GM23338 (cell line): ENCODE measurements at regions not wholly inside any gene's neighbourhood (a gene's known extent, or its start where the extent isn't known, plus 50 kb on each side); places are given as distances from the start of the nearest gene placed in this dataset.

Source experiments
- ATAC-seq: fragments of 200-7000 bp; cut with Tn5 transposase; 3 replicates; pipeline ENCODE4 v1.9.1; 2020
- DNase-seq: peaks from one replicate; pipeline ENCODE4 v3.0.0-alpha.2; 2015; ENCODE audit warnings: low spot score
- H2AFZ ChIP-seq: fragments of 200-600 bp; sonication (generic); 2 replicates; pipeline ENCODE4 v1.8.0; 2016; ENCODE audit warnings: antibody characterized with exemption, mild to moderate bottlenecking, moderate library complexity
- H3F3A ChIP-seq: fragments of 200-600 bp; sonication (generic); replicated peaks from 2 replicates; pipeline ENCODE4 v1.8.0; 2017; ENCODE audit warnings: antibody characterized with exemption, mixed run types, low read depth
- H3K27ac ChIP-seq: fragments of 200-600 bp; sonication (generic); 2 replicates; pipeline ENCODE4 v1.6.1; 2016; ENCODE audit warnings: low read depth
- H3K27me3 ChIP-seq: fragments of 200-600 bp; sonication (generic); 2 replicates; pipeline ENCODE4 v1.8.0; 2016; ENCODE audit warnings: mild to moderate bottlenecking, mixed run types, moderate library complexity; ENCODE audit not compliant: insufficient read depth
- H3K36me3 ChIP-seq: fragments of 200-600 bp; sonication (generic); 2 replicates; pipeline ENCODE4 v1.8.0; 2016; ENCODE audit warnings: mild to moderate bottlenecking; ENCODE audit not compliant: insufficient read depth
- H3K4me1 ChIP-seq: fragments of 200-600 bp; sonication (generic); 2 replicates; pipeline ENCODE4 v1.8.0; 2016; ENCODE audit warnings: mild to moderate bottlenecking, moderate library complexity; ENCODE audit not compliant: insufficient read depth
- H3K4me2 ChIP-seq: fragments of 200-600 bp; sonication (generic); 2 replicates; pipeline ENCODE4 v1.7.1; 2017; ENCODE audit warnings: mixed run types
- H3K4me3 ChIP-seq: fragments of 200-600 bp; sonication (generic); 2 replicates; pipeline ENCODE4 v1.6.1; 2016; ENCODE audit warnings: mixed run types
- H3K79me2 ChIP-seq: fragments of 200-600 bp; sonication (generic); replicated peaks from 2 replicates; pipeline ENCODE4 v1.8.0; 2017; ENCODE audit warnings: mild to moderate bottlenecking; ENCODE audit not compliant: insufficient read depth
- H3K9me2 ChIP-seq: fragments of 200-600 bp; sonication (generic); 2 replicates; pipeline ENCODE4 v1.8.0; 2017; ENCODE audit not compliant: insufficient read depth
- H4K20me1 ChIP-seq: fragments of 200-600 bp; sonication (generic); replicated peaks from 2 replicates; pipeline ENCODE4 v1.8.0; 2017; ENCODE audit warnings: mild to moderate bottlenecking; ENCODE audit not compliant: insufficient read depth
- H3K27ac Mint-ChIP-seq: 2 replicates; pipeline ENCODE4 v1.8.0; 2020; ENCODE audit warnings: inconsistent platforms, mild to moderate bottlenecking, moderate library complexity, mixed read lengths
- H3K27me3 Mint-ChIP-seq: 3 replicates; pipeline ENCODE4 v1.8.0; 2022; ENCODE audit warnings: low read depth, mild to moderate bottlenecking, moderate library complexity, mixed read lengths, inconsistent platforms; ENCODE audit not compliant: insufficient read depth, poor library complexity
- H3K36me3 Mint-ChIP-seq: 3 replicates; pipeline ENCODE4 v1.8.0; 2021; ENCODE audit warnings: low read depth, mild to moderate bottlenecking, inconsistent platforms, moderate library complexity, mixed read lengths
- H3K4me1 Mint-ChIP-seq: 3 replicates; pipeline ENCODE4 v1.8.0; 2020; ENCODE audit warnings: mild to moderate bottlenecking, inconsistent platforms, mixed read lengths
- H3K4me3 Mint-ChIP-seq: 3 replicates; pipeline ENCODE4 v1.8.0; 2021; ENCODE audit warnings: moderate library complexity, mild to moderate bottlenecking, inconsistent platforms, mixed read lengths
- H3K9me3 Mint-ChIP-seq: 3 replicates; pipeline ENCODE4 v1.8.0; 2020; ENCODE audit warnings: moderate library complexity, mild to moderate bottlenecking, inconsistent platforms, mixed read lengths
- CREB1 ChIP-seq: fragments of 250-450 bp; sonication (Bioruptor Pico); IDR thresholded peaks from 2 replicates; pipeline ENCODE4 v1.5.0; 2020; ENCODE audit warnings: low read depth, mild to moderate bottlenecking, moderate library complexity
- ETS1 ChIP-seq: IDR thresholded peaks from 2 replicates; pipeline ENCODE4 v1.6.1; 2016; ENCODE audit warnings: antibody characterized with exemption
- EZH2 ChIP-seq: fragments of 200-600 bp; sonication (generic); IDR thresholded peaks from one replicate; pipeline ENCODE4 v1.8.0; 2017; ENCODE audit warnings: antibody characterized with exemption, mild to moderate bottlenecking, low read depth; ENCODE audit not compliant: unreplicated experiment
- EZH2phosphoT487 ChIP-seq: fragments of 200-600 bp; sonication (generic); IDR thresholded peaks from one replicate; pipeline ENCODE4 v1.8.1; 2018; ENCODE audit warnings: antibody characterized with exemption; ENCODE audit not compliant: unreplicated experiment
- JUNB ChIP-seq: IDR thresholded peaks from one replicate; pipeline ENCODE4 v1.6.1; 2016; ENCODE audit warnings: antibody characterized with exemption; ENCODE audit not compliant: unreplicated experiment
- NANOG ChIP-seq: IDR thresholded peaks from 2 replicates; pipeline ENCODE4 v1.6.1; 2016; ENCODE audit warnings: antibody characterized with exemption, borderline replicate concordance
- POLR2AphosphoS5 ChIP-seq: IDR thresholded peaks from 2 replicates; pipeline ENCODE4 v1.6.1; 2016; ENCODE audit warnings: antibody characterized with exemption, low read depth
- REST ChIP-seq: IDR thresholded peaks from one replicate; pipeline ENCODE4 v1.6.1; 2018; ENCODE audit warnings: antibody characterized with exemption; ENCODE audit not compliant: unreplicated experiment
- STAT1 ChIP-seq: IDR thresholded peaks from one replicate; pipeline ENCODE4 v1.6.1; 2016; ENCODE audit warnings: antibody characterized with exemption; ENCODE audit not compliant: unreplicated experiment
- ZNF114 ChIP-seq: fragments of 250-450 bp; sonication (Bioruptor Pico); IDR thresholded peaks from 2 replicates; pipeline ENCODE4 v1.5.0; 2020; ENCODE audit warnings: mild to moderate bottlenecking, moderate library complexity
- ZNF331 ChIP-seq: fragments of 250-450 bp; sonication (Bioruptor Pico); IDR thresholded peaks from 2 replicates; pipeline ENCODE4 v1.5.0; 2020; ENCODE audit warnings: low read depth, mild to moderate bottlenecking, moderate library complexity
- ZNF462 ChIP-seq: fragments of 250-450 bp; sonication (Bioruptor Pico); IDR thresholded peaks from 2 replicates; pipeline ENCODE4 v1.5.0; 2020; ENCODE audit warnings: mild to moderate bottlenecking, moderate library complexity
- TF ChIP-seq, protein P1 (sequence below), 2 experiments: fragments of 200-600 bp in 1 of 2; sonication (generic) in 1 of 2; conservative IDR thresholded peaks; 2 replicates each; pipeline versions ENCODE4 v1.5.1 to v1.6.1; 2016 to 2017; ENCODE audit warnings: antibody characterized with exemption in 2 of 2, low read depth in 2 of 2, mild to moderate bottlenecking in 2 of 2, moderate library complexity in 1 of 2

GRCh38 chr17:56694825-56695224, 101.3 kb downstream of the NOG start:
- Histone ChIP-seq H3F3A (no peaks in the 10 kb centered on the region), H3K79me2 (no peaks in the 10 kb centered on the region), H3K36me3 (no peaks in the 10 kb centered on the region), H3K4me2 (no peak overlapping the region), H3K4me3 (no peak overlapping the region), H3K27ac (no peak overlapping the region), H3K4me1 (no peaks in the 10 kb centered on the region), H2AFZ (0 out of 2 replicates have a peak overlapping the region, but pooled peaks have one; percentile 28), H3K27me3 (no peaks in the 10 kb centered on the region), H3K9me2 (no peaks in the 10 kb centered on the region), H4K20me1 (no peaks in the 10 kb centered on the region)
- Mint-ChIP-seq H3K27ac (no peak overlapping the region; the same call in 1 of the 2 replicates), H3K4me3 (no peak overlapping the region), H3K4me1 (peaks cover 5% of the 10 kb centered on the region; the same call in 1 of the 3 replicates), H3K9me3 (no peaks in the 10 kb centered on the region), H3K36me3 (no peaks in the 10 kb centered on the region), H3K27me3 (peaks cover 6% of the 10 kb centered on the region)
- TF ChIP-seq STAT1 (no peak), ZNF331 (CRISPR knock-in tag) (no peak), CREB1 (CRISPR knock-in tag) (no peak), EZH2phosphoT487 (no peak), ZNF114 (CRISPR knock-in tag) (no peak), POLR2AphosphoS5 (no peak), ETS1 (no peak), JUNB (no peak), REST (no peak), EZH2 (no peak), ZNF462 (CRISPR knock-in tag) (no peak), NANOG (no peak)
- TF ChIP-seq, protein P1, sequence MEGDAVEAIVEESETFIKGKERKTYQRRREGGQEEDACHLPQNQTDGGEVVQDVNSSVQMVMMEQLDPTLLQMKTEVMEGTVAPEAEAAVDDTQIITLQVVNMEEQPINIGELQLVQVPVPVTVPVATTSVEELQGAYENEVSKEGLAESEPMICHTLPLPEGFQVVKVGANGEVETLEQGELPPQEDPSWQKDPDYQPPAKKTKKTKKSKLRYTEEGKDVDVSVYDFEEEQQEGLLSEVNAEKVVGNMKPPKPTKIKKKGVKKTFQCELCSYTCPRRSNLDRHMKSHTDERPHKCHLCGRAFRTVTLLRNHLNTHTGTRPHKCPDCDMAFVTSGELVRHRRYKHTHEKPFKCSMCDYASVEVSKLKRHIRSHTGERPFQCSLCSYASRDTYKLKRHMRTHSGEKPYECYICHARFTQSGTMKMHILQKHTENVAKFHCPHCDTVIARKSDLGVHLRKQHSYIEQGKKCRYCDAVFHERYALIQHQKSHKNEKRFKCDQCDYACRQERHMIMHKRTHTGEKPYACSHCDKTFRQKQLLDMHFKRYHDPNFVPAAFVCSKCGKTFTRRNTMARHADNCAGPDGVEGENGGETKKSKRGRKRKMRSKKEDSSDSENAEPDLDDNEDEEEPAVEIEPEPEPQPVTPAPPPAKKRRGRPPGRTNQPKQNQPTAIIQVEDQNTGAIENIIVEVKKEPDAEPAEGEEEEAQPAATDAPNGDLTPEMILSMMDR (conservative IDR thresholded peaks at IDR 0.05; ENCODE audit: low read depth in 2 of 2), result no peak
- no peak for DNase-seq
- no peak for ATAC-seq
